G401 (cell line): ENCODE measurements at regions not wholly inside any gene's neighbourhood (a gene's known extent, or its start where the extent isn't known, plus 50 kb on each side); places are given as distances from the start of the nearest gene placed in this dataset.

Experiments used
- DNase-seq: peaks from one replicate; pipeline ENCODE4 v3.0.0-alpha.2; 2015; ENCODE audit warnings: low spot score
- in situ Hi-C: cut with HindIII; loops from 2 replicates; pipeline ENCODE4 v1.10.0; 2016; ENCODE audit warnings: low sequenced_read_pairs, mixed read lengths

DNA sequence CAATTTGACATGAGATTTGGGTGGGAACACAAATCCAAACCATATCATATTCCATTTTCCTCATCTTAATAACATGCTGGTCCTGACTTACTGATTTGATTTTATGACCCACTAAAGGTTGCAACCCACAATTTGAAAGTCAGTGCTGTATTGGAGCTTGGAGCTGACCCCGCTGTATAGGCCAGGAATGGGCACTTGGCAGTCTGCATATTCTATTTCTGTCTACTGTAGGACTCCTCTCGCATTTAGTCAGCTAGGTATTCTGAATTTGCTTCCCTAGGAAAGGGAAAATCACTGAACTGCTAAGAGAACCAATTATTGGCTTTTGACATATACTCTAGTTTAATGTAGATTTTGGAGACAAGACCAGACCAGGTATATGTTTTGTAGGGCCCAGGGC, 157.0 kb downstream of the MFSD1 start:
- no peak for DNase-seq
- in situ Hi-C loops = no loop called here

GRCh38 chr3:158961471-158961870, 159.6 kb downstream of the MFSD1 start:
- DNase-seq = no peak
- in situ Hi-C loops = no loop called here

DNA sequence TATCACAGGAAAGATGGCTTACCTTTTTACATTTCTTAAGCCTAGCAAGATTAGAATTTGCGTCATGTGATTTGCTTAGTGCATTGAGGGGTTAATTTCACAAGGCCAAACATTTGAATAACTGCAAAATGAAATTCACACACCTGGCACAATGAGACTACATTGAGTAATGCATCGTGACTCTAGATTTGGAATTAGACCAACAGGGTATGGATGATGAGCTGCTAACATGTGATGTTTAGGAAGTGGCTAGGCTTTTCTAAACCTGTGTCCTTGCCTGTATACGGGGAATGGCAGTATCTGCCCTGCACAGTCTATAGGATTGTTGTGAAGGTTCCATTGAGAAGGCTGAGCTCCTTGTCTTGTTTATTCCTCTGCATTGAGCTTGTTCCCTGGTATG, 160.1 kb downstream of the MFSD1 start:
- DNase-seq = no peak
- in situ Hi-C loops = no loop called here

DNA sequence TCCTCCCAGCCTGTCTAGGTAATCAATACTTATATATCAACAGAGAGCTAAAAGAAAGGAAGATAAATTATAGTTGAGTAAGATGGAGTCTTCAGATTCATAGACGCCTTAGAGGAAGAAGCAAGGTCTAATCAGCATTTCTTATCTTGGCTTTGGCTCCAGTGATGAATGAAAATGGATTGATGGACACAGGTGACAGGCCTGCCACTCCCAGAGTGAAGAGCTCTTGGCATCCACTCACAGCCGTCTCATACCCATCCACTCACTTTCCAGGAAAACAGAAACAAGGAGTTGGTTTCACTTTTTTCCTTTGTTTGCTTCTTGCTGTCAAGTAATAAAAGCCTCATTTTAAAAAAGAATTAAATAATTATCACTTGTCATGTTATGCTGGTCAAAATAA, 168.2 kb downstream of the MFSD1 start:
- no peak for DNase-seq
- in situ Hi-C loops = no loop called here

- no peak for DNase-seq
- in situ Hi-C loops = no loop called here
Observed at GRCh38 chr3:158974904-158975303, 173.1 kb downstream of the MFSD1 start.

DNA sequence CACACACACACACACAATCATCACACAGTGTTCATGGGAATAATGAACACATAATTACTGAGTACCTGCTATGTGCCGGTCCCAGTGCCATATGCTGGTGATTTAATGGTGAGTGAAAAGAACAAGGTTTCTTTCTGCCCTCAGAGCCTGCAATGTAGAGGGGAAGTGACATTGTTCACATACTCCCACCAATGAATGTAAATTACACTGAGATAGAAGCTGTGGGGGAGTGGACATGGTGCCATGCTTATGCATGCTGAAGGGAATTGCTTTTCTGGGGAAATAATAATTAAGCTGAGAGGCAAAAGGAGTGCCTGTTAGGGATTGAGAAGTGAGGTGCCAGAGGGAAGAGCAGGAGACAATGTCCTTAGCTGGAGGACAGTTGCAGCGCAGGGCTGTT, 175.1 kb downstream of the MFSD1 start:
- in situ Hi-C loops = no loop called here
- no peak for DNase-seq

DNA sequence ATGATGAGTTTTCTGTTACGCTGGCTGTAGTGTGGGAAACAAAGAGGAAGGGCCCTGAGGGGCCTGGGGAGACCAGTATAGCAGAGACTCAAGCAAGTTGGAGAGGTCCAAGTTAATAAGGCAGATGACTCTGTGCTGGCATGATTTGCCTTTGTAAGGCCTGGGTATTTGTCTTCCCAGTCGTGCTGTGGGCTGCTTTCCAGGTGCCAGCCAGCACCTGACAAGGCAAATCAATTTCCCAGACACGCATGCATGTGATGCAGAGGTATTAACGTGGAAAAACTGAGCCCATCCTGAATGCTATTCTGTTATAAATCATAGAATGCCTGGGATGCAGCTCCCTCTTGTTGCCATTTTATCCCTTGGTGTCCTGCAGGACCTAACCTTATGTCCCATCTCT, 175.6 kb downstream of the MFSD1 start:
- in situ Hi-C loops = no loop called here
- no peak for DNase-seq

GRCh38 chr3:158983216-158984099, 181.6 kb downstream of the MFSD1 start:
- in situ Hi-C loops = no loop called here
- no peak for DNase-seq

- in situ Hi-C loops = no loop called here
- DNase-seq = no peak
Observed at GRCh38 chr3:158991146-158991705, 189.4 kb downstream of the MFSD1 start.

DNA sequence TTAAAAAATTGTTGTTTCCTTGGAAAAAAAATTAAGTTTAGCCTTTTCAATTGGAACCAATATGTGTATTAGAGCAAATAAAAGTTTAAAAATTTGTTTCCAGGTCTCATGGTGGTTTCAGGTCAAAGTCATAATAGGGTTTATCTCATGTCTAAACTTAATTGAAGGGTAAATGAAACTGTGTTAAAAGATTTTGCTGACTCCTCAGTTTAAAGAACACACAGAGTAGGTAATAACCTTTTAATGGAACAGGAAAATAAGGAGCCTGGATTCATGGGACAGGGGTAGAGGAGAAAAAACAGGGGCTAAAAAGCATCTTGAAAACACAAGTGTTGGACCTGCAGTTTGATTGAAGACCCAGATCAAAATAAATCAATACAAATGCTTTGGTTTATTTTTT, 190.6 kb downstream of the MFSD1 start:
- no peak for DNase-seq
- in situ Hi-C loops = no loop called here

- in situ Hi-C loops = no loop called here
- DNase-seq = no peak
Observed at GRCh38 chr3:158994386-158994785, 192.5 kb downstream of the MFSD1 start.

GRCh38 chr3:159001711-159002110, 199.9 kb downstream of the MFSD1 start:
- no peak for DNase-seq
- in situ Hi-C loops = no loop called here

- in situ Hi-C loops = no loop called here
- DNase-seq = no peak
Observed at GRCh38 chr3:159005137-159005536, 203.3 kb downstream of the MFSD1 start.

GRCh38 chr3:159007331-159007730, 205.5 kb downstream of the MFSD1 start:
- in situ Hi-C loops = no loop called here
- DNase-seq = no peak

DNA sequence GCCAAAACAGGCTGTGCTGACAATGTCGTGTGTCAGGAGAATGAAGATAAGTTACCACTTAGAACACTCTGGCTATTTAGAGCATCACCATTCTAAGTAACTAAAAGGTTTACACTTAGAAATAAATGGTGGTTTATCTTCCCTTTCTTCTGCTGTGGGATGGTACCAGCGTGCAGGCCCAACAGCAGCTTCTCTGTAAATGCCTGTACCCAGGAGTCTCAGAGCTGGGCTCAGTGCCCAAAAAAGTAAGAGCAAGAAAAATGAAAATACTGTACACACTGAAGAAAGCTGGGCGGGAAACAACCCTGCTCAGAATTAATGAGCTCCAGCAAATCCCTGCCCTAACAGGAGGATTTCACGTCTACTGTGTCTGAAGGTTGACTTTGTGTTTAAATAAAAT, 206.5 kb downstream of the MFSD1 start:
- DNase-seq = no peak

DNA sequence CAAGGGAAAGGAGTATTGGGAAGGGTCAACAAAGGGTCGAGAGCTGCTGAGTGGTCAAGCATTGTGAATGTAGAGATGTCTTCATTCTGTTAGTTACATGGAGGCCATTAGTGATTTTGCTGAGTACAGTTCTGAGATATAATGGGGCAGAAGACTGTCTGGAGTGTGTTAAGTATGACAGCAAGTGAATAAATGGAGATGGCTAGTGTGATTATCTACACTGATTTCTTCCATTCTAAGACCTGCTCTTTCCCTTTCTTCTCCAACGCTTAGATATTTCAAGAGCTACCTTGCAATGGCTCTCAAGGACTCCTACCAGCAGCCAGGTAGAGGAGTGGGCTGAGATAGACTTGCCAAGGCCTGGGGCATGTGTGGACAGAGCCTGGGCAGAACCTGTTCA, 216.5 kb downstream of the MFSD1 start:
- no peak for DNase-seq
- in situ Hi-C loops = no loop called here

More for the DNA sequence above, 206.5 kb downstream of the MFSD1 start:
- in situ Hi-C loops = no loop called here

- in situ Hi-C loops = no loop called here
- no peak for DNase-seq
Observed at GRCh38 chr3:159025733-159026132, 223.9 kb downstream of the MFSD1 start.

DNA sequence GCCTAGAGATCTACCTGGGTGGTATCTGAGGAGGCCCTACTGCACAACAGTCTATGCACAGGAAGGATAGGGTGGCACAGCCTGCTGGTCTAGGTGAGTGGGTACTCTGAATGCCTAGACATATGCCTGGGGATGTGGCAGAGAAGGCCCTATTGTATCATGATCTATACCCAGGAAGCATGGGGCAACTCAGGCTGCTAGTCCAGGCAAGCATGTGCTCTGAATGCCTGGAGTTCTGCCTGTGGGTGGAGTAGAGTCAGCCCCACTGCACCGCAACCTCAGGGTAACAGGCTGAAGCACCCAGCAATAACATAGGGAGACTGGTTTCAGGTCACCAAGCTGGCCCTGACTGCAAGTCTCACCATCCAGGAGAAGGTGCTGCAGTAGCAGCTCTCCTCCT, 224.7 kb downstream of the MFSD1 start:
- in situ Hi-C loops = no loop called here
- no peak for DNase-seq

- in situ Hi-C loops = no loop called here
- no peak for DNase-seq
Observed at GRCh38 chr3:159028706-159029105, 226.9 kb downstream of the MFSD1 start.

DNA sequence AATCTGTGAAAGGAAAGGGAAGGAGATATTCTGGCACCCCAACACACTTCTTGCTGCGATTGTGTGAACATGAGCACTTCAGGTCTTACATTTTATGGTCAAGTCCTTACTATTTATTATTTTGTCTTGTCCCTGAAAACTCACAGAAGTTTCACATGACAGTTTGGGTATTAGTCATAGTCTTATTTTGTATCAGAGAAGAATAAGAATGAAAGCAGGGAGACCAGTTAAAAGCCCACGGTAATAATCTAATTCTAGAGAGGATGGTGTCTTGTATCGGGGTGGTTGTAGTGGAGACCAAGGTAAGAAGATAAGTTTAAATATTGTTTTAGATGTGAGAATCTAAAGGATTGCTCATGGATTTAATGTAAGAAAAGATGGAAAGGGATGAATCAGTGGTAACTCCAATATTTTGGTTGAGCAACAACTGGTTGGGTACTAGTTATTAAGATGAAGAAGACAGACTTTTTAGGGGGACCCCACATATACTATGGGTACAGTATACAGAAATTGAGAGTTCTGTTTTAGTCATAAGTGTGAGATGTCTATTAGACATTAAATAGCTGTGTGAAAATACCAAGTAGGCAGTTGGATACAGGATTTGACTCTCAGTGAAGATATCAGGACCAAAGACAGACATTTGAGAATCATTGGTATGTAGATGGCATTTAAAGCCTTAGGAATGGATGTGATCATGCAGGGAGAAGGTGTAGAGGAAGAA, 227.6 kb downstream of the MFSD1 start:
- in situ Hi-C loops = no loop called here
- DNase-seq = no peak
